KMS-11 (cell line): ENCODE measurements at regions not wholly inside any gene's neighbourhood (a gene's known extent, or its start where the extent isn't known, plus 50 kb on each side); places are given as distances from the start of the nearest gene placed in this dataset.

Experiments
- H2AFZ ChIP-seq: fragments of 200-600 bp; sonication (generic); 2 replicates; pipeline ENCODE4 v1.6.1; 2016; ENCODE audit warnings: antibody characterized with exemption, mixed run types, low read depth
- H3K27ac ChIP-seq: fragments of 200-600 bp; sonication (generic); 2 replicates; pipeline ENCODE4 v1.6.1; 2016; ENCODE audit warnings: mild to moderate bottlenecking, mixed run types
- H3K27me3 ChIP-seq: fragments of 200-600 bp; sonication (generic); 2 replicates; pipeline ENCODE4 v1.6.1; 2017; ENCODE audit warnings: mild to moderate bottlenecking, low read depth, mixed run types, moderate library complexity; ENCODE audit not compliant: insufficient read depth
- H3K36me3 ChIP-seq: fragments of 200-600 bp; sonication (generic); 2 replicates; pipeline ENCODE4 v1.6.1; 2017; ENCODE audit warnings: mild to moderate bottlenecking, mixed run types; ENCODE audit not compliant: insufficient read depth
- H3K4me1 ChIP-seq: fragments of 200-600 bp; sonication (generic); 2 replicates; pipeline ENCODE4 v1.6.1; 2016; ENCODE audit warnings: mild to moderate bottlenecking, low read depth, mixed run types; ENCODE audit not compliant: poor library complexity, severe bottlenecking
- H3K4me2 ChIP-seq: fragments of 200-600 bp; sonication (generic); 2 replicates; pipeline ENCODE4 v1.7.0; 2016; ENCODE audit warnings: mild to moderate bottlenecking, mixed run types
- H3K4me3 ChIP-seq: fragments of 200-600 bp; sonication (generic); IDR thresholded peaks from 2 replicates; pipeline ENCODE4 v1.6.1; 2017; ENCODE audit warnings: low read depth, low read length, mixed read lengths; ENCODE audit not compliant: insufficient read depth
- H3K79me2 ChIP-seq: fragments of 200-600 bp; sonication (generic); 2 replicates; pipeline ENCODE4 v1.6.1; 2016; ENCODE audit warnings: low read depth, mixed run types; ENCODE audit not compliant: insufficient read depth
- H3K9ac ChIP-seq: fragments of 200-600 bp; sonication (generic); 2 replicates; pipeline ENCODE4 v1.6.1; 2016; ENCODE audit warnings: mild to moderate bottlenecking, mixed run types
- H4K20me1 ChIP-seq: fragments of 200-600 bp; sonication (generic); 2 replicates; pipeline ENCODE4 v1.6.1; 2016; ENCODE audit warnings: mild to moderate bottlenecking, mixed run types; ENCODE audit not compliant: insufficient read depth
- CTCF ChIP-seq: fragments of 200-600 bp; sonication (generic); conservative IDR thresholded peaks from 2 replicates; pipeline ENCODE4 v1.6.1; 2017; ENCODE audit warnings: low read depth, mild to moderate bottlenecking, antibody characterized with exemption, low read length, moderate library complexity, mixed read lengths

GRCh38 chr2:123035541-123035940 is 989.5 kb upstream of the CNTNAP5 start:
- no peak overlapping the region for H3K27ac ChIP-seq
- H3K79me2 ChIP-seq: no peaks in the 10 kb centered on the region
- TF ChIP-seq CTCF: no peak
- H2AFZ ChIP-seq: no peak overlapping the region
- no peaks in the 10 kb centered on the region for H3K36me3 ChIP-seq
- H3K27me3 ChIP-seq: no peaks in the 10 kb centered on the region
- no peak overlapping the region for H3K9ac ChIP-seq
- H3K4me1 ChIP-seq: no peaks in the 10 kb centered on the region
- H3K4me3 ChIP-seq: no peak overlapping the region
- H4K20me1 ChIP-seq: no peaks in the 10 kb centered on the region
- no peak overlapping the region for H3K4me2 ChIP-seq

GRCh38 chr2:123036300-123036699 is 988.8 kb upstream of the CNTNAP5 start:
- no peak overlapping the region for H2AFZ ChIP-seq
- no peak overlapping the region for H3K4me2 ChIP-seq
- no peak overlapping the region for H3K4me3 ChIP-seq
- no peak for TF ChIP-seq CTCF
- H3K36me3 ChIP-seq: no peaks in the 10 kb centered on the region
- H3K4me1 ChIP-seq: no peaks in the 10 kb centered on the region
- H3K9ac ChIP-seq: no peak overlapping the region
- H3K27ac ChIP-seq: no peak overlapping the region
- H3K79me2 ChIP-seq: no peaks in the 10 kb centered on the region
- no peaks in the 10 kb centered on the region for H4K20me1 ChIP-seq
- H3K27me3 ChIP-seq: no peaks in the 10 kb centered on the region

- H3K4me3 ChIP-seq: no peak overlapping the region
- no peak overlapping the region for H3K9ac ChIP-seq
- TF ChIP-seq CTCF: no peak
- no peaks in the 10 kb centered on the region for H3K4me1 ChIP-seq
- H3K27ac ChIP-seq: no peak overlapping the region
- no peaks in the 10 kb centered on the region for H4K20me1 ChIP-seq
- H3K79me2 ChIP-seq: no peaks in the 10 kb centered on the region
- no peak overlapping the region for H2AFZ ChIP-seq
- H3K4me2 ChIP-seq: no peak overlapping the region
- H3K27me3 ChIP-seq: no peaks in the 10 kb centered on the region
- no peaks in the 10 kb centered on the region for H3K36me3 ChIP-seq
Observed at GRCh38 chr2:123040506-123040905, 984.6 kb upstream of the CNTNAP5 start.

DNA sequence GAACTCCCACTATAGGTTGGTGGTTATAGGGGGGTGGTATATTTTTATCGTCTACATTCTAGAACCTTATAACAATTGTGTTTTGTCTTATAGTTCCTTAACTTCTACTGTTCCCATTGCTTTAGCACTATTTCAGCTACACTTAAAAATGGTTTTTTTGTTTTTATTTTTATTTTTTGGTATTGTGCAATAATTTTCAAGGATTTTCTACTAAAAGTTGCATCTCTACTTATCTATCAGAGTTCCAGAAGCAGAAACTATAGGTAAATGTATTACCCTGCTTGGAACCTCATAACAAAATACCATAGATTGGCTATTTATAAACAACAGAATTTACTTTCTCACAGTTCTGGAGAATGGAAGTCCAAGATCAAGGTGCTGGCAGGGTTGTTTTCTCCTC is 981.6 kb upstream of the CNTNAP5 start:
- Histone ChIP-seq H3K4me2 (no peak overlapping the region), H3K27ac (no peak overlapping the region), H4K20me1 (no peaks in the 10 kb centered on the region), H3K4me1 (no peaks in the 10 kb centered on the region), H2AFZ (no peak overlapping the region), H3K79me2 (no peaks in the 10 kb centered on the region), H3K36me3 (no peaks in the 10 kb centered on the region), H3K27me3 (no peaks in the 10 kb centered on the region), H3K9ac (no peak overlapping the region), H3K4me3 (no peak overlapping the region)
- TF ChIP-seq CTCF: no peak

GRCh38 chr2:123045713-123046112 is 979.4 kb upstream of the CNTNAP5 start:
- Histone ChIP-seq H4K20me1 (no peaks in the 10 kb centered on the region), H3K27ac (no peak overlapping the region), H3K79me2 (no peaks in the 10 kb centered on the region), H3K4me1 (no peaks in the 10 kb centered on the region), H3K27me3 (no peaks in the 10 kb centered on the region), H3K9ac (no peak overlapping the region), H2AFZ (no peak overlapping the region), H3K4me3 (no peak overlapping the region), H3K36me3 (no peaks in the 10 kb centered on the region), H3K4me2 (no peak overlapping the region)
- TF ChIP-seq CTCF: no peak
